ENCODE measurements at regions not wholly inside any gene's neighbourhood (a gene's known extent, or its start where the extent isn't known, plus 50 kb on each side); places are given as distances from the start of the nearest gene placed in this dataset.

DNA sequence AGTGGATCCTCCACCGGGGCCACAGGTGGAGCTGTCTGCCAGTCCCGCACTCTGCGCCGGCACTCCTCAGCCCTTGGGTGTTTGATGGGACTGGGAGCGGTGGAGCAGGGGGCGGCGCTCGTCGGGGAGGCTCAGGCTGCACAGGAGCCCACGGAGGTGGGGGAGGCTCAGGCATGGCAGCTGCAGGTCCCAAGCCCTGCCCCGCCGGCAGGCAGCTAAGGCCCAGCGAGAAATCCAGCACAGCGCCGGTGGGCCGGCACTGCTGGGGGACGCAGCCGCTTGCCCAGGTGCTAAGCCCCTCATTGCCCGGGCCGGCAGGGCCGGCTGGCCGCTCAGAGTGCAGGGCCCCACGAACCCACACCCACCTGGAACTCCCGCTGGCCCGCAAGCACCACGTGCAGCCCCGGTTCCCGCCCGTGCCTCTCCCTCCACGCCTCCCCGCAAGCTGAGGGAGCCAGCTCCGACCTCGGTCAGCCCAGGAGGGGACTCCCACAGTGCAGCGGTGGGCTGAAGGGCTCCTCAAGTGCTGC, 286.4 kb downstream of the RBM26 start:
- no peaks in the 10 kb centered on the region for H4K20me1 ChIP-seq (ENCODE audit: insufficient read depth, low read length)
- H3K9me3 ChIP-seq (ENCODE audit: low read length): no peaks in the 10 kb centered on the region
- H3K4me1 ChIP-seq (ENCODE audit: insufficient read depth, low read length, poor library complexity, severe bottlenecking): no peaks in the 10 kb centered on the region
- no peaks in the 10 kb centered on the region for H3K79me2 ChIP-seq (ENCODE audit: insufficient read depth, low read depth, low read length)
- intact Hi-C loops (cut with micrococcal nuclease; ENCODE audit: unreplicated experiment): no loop called here
- no peak overlapping the region for H3K27ac ChIP-seq (ENCODE audit: low read depth, low read length, poor library complexity, severe bottlenecking)
- no peak overlapping the region for H2AFZ ChIP-seq (ENCODE audit: low read length)
- H3K4me2 ChIP-seq (ENCODE audit: low read length): no peak overlapping the region
- ChIA-PET POLR2A (interaction anchor here (0.5 to 0.6 kb wide), 2 partner anchors 260 to 381 kb away, joined by 3 read pairs; no protein-coding TSS in a partner anchor), CTCF (ENCODE audit: unreplicated experiment) (no interaction called here)
- no peak overlapping the region for H3K4me3 ChIP-seq (ENCODE audit: low read depth, low read length, poor library complexity, severe bottlenecking)
- H3K9me2 ChIP-seq (ENCODE audit: insufficient read depth, low read length): no peaks in the 10 kb centered on the region
- DNase-seq (ENCODE audit: low spot score): no peak
- TF ChIP-seq EZH2phosphoT487 (IDR thresholded peaks at IDR 0.05; ENCODE audit: borderline replicate concordance, low read depth, low read length): no peak
- TF ChIP-seq, protein P1, sequence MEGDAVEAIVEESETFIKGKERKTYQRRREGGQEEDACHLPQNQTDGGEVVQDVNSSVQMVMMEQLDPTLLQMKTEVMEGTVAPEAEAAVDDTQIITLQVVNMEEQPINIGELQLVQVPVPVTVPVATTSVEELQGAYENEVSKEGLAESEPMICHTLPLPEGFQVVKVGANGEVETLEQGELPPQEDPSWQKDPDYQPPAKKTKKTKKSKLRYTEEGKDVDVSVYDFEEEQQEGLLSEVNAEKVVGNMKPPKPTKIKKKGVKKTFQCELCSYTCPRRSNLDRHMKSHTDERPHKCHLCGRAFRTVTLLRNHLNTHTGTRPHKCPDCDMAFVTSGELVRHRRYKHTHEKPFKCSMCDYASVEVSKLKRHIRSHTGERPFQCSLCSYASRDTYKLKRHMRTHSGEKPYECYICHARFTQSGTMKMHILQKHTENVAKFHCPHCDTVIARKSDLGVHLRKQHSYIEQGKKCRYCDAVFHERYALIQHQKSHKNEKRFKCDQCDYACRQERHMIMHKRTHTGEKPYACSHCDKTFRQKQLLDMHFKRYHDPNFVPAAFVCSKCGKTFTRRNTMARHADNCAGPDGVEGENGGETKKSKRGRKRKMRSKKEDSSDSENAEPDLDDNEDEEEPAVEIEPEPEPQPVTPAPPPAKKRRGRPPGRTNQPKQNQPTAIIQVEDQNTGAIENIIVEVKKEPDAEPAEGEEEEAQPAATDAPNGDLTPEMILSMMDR (conservative IDR thresholded peaks at IDR 0.05; ENCODE audit: low read length): no peak
- H3K36me3 ChIP-seq (ENCODE audit: insufficient read depth, low read length): no peaks in the 10 kb centered on the region
- no TSS peak for BruUV-seq (replicated peaks)

GRCh38 chr13:79112016-79112415, 294.0 kb downstream of the RBM26 start:
- no peaks in the 10 kb centered on the region for H3K36me3 ChIP-seq (ENCODE audit: insufficient read depth, low read length)
- CTCF ChIA-PET (ENCODE audit: unreplicated experiment): no interaction called here
- no peak for DNase-seq (ENCODE audit: low spot score)
- POLR2A ChIA-PET: interaction anchor here (0.7 kb wide), 1 partner anchor 77 kb away, joined by 3 read pairs; no protein-coding TSS in a partner anchor
- no peak overlapping the region for H3K27ac ChIP-seq (ENCODE audit: low read depth, low read length, poor library complexity, severe bottlenecking)
- H3K9me2 ChIP-seq (ENCODE audit: insufficient read depth, low read length): no peaks in the 10 kb centered on the region
- no peaks in the 10 kb centered on the region for H3K4me1 ChIP-seq (ENCODE audit: insufficient read depth, low read length, poor library complexity, severe bottlenecking)
- no peak overlapping the region for H3K4me3 ChIP-seq (ENCODE audit: low read depth, low read length, poor library complexity, severe bottlenecking)
- BruUV-seq (replicated peaks): no TSS peak
- no peak overlapping the region for H3K4me2 ChIP-seq (ENCODE audit: low read length)
- no peaks in the 10 kb centered on the region for H3K79me2 ChIP-seq (ENCODE audit: insufficient read depth, low read depth, low read length)
- H3K9me3 ChIP-seq (ENCODE audit: low read length): no peaks in the 10 kb centered on the region
- TF ChIP-seq, protein P1 (conservative IDR thresholded peaks at IDR 0.05; ENCODE audit: low read length): no peak
- TF ChIP-seq EZH2phosphoT487 (IDR thresholded peaks at IDR 0.05; ENCODE audit: borderline replicate concordance, low read depth, low read length): no peak
- intact Hi-C loops (cut with micrococcal nuclease; ENCODE audit: unreplicated experiment): no loop called here
- no peak overlapping the region for H2AFZ ChIP-seq (ENCODE audit: low read length)
- no peaks in the 10 kb centered on the region for H4K20me1 ChIP-seq (ENCODE audit: insufficient read depth, low read length)

GRCh38 chr13:79108914-79109643, 297.0 kb downstream of the RBM26 start:
- DNase-seq (ENCODE audit: low spot score): no peak

More at GRCh38 chr13:79108914-79109643, 297.0 kb downstream of the RBM26 start:
- Histone ChIP-seq H3K9me2 (ENCODE audit: insufficient read depth, low read length) (no peaks in the 10 kb centered on the region), H3K9me3 (ENCODE audit: low read length) (no peaks in the 10 kb centered on the region), H3K4me2 (ENCODE audit: low read length) (no peak overlapping the region), H4K20me1 (ENCODE audit: insufficient read depth, low read length) (no peaks in the 10 kb centered on the region), H3K4me1 (ENCODE audit: insufficient read depth, low read length, poor library complexity, severe bottlenecking) (no peaks in the 10 kb centered on the region), H3K36me3 (ENCODE audit: insufficient read depth, low read length) (no peaks in the 10 kb centered on the region), H2AFZ (ENCODE audit: low read length) (no peak overlapping the region), H3K4me3 (ENCODE audit: low read depth, low read length, poor library complexity, severe bottlenecking) (no peak overlapping the region), H3K27ac (ENCODE audit: low read depth, low read length, poor library complexity, severe bottlenecking) (no peak overlapping the region), H3K79me2 (ENCODE audit: insufficient read depth, low read depth, low read length) (no peaks in the 10 kb centered on the region)
- BruUV-seq (replicated peaks): no TSS peak
- TF ChIP-seq, protein P1 (conservative IDR thresholded peaks at IDR 0.05; ENCODE audit: low read length): no peak
- TF ChIP-seq EZH2phosphoT487 (IDR thresholded peaks at IDR 0.05; ENCODE audit: borderline replicate concordance, low read depth, low read length): no peak
- POLR2A ChIA-PET: no interaction called here
- CTCF ChIA-PET (ENCODE audit: unreplicated experiment): no interaction called here
- intact Hi-C loops (cut with micrococcal nuclease; ENCODE audit: unreplicated experiment): no loop called here

Measured in OCI-LY7 (cell line).